BJ (cell line): ENCODE measurements at regions not wholly inside any gene's neighbourhood (a gene's known extent, or its start where the extent isn't known, plus 50 kb on each side); places are given as distances from the start of the nearest gene placed in this dataset.

ENCODE experiments used
- CTCF ChIA-PET: fragments of 350-600 bp; formaldehyde crosslinking; extraction: SDS; loops from one replicate; lab custom pipeline; 2021; ENCODE audit warnings: antibody characterized with exemption, inconsistent platforms; lab: Yijun Ruan, JAX
- POLR2A ChIA-PET: fragments of 300-600 bp; sonication (Branson Sonifier 250); formaldehyde crosslinking; extraction: SDS; loops from one replicate; lab custom pipeline; 2021; ENCODE audit warnings: antibody characterized with exemption; lab: Charles Lee
- DNase-seq: peaks from one replicate; pipeline ENCODE4 v3.0.0-alpha.2; 2011; ENCODE audit warnings: low read depth
- H3K27me3 ChIP-seq: 2 replicates; pipeline ENCODE4 v1.6.0; 2011; ENCODE audit warnings: low read length; ENCODE audit not compliant: control insufficient read depth, insufficient read depth
- H3K36me3 ChIP-seq: 2 replicates; pipeline ENCODE4 v1.5.1; 2011; ENCODE audit warnings: low read length; ENCODE audit not compliant: control insufficient read depth, insufficient read depth
- H3K4me3 ChIP-seq: 2 replicates; pipeline ENCODE4 v1.5.1; 2011; ENCODE audit warnings: low read depth, mild to moderate bottlenecking, control low read depth, low read length
- CTCF ChIP-seq: IDR thresholded peaks from 2 replicates; pipeline ENCODE4 v1.5.1; 2011; ENCODE audit warnings: low read depth, mild to moderate bottlenecking, control low read depth, inconsistent platforms, low read length, moderate library complexity; ENCODE audit not compliant: insufficient read depth

- Histone ChIP-seq H3K27me3 (no peaks in the 10 kb centered on the region; the same call in 1 of the 2 replicates), H3K36me3 (no peaks in the 10 kb centered on the region), H3K4me3 (no peak overlapping the region)
- no peak for DNase-seq
- ChIA-PET CTCF (no interaction called here), POLR2A (no interaction called here)
- no peak for TF ChIP-seq CTCF
Measured at GRCh38 chr4:27128443-27128842, 267.8 kb downstream of the STIM2 start.

- CTCF ChIA-PET, result interaction anchor here (0.6 kb wide), 1 partner anchor 315 kb away, joined by 3 read pairs; no protein-coding TSS in a partner anchor
- no peaks in the 10 kb centered on the region for H3K36me3 ChIP-seq
- no peak for TF ChIP-seq CTCF
- POLR2A ChIA-PET, result no interaction called here
- DNase-seq, result no peak
- no peak overlapping the region for H3K4me3 ChIP-seq
- no peaks in the 10 kb centered on the region; the same call in 1 of the 2 replicates for H3K27me3 ChIP-seq
Measured at GRCh38 chr4:27129871-27130366, 269.3 kb downstream of the STIM2 start.

- ChIA-PET CTCF (no interaction called here), POLR2A (no interaction called here)
- no peaks in the 10 kb centered on the region for H3K36me3 ChIP-seq
- DNase-seq, result no peak
- no peak for TF ChIP-seq CTCF
- H3K4me3 ChIP-seq, result no peak overlapping the region
- H3K27me3 ChIP-seq, result no peaks in the 10 kb centered on the region; the same call in 1 of the 2 replicates
Measured at GRCh38 chr4:27132497-27132896, 271.9 kb downstream of the STIM2 start.

- CTCF ChIA-PET, result no interaction called here
- no peaks in the 10 kb centered on the region for H3K36me3 ChIP-seq
- DNase-seq, result no peak
- no peaks in the 10 kb centered on the region for H3K27me3 ChIP-seq
- H3K4me3 ChIP-seq, result no peak overlapping the region
- POLR2A ChIA-PET, result no interaction called here
- TF ChIP-seq CTCF, result no peak
Measured at GRCh38 chr4:27140486-27140885, 279.8 kb downstream of the STIM2 start.

- DNase-seq, result no peak
- ChIA-PET CTCF (no interaction called here), POLR2A (no interaction called here)
- no peaks in the 10 kb centered on the region for H3K36me3 ChIP-seq
- TF ChIP-seq CTCF, result no peak
- H3K27me3 ChIP-seq, result no peaks in the 10 kb centered on the region
- no peak overlapping the region for H3K4me3 ChIP-seq
Measured at GRCh38 chr4:27141530-27141929, 280.9 kb downstream of the STIM2 start.
